Skin epidermis (tissue), 12 donors: ENCODE measurements at regions not wholly inside any gene's neighbourhood (a gene's known extent, or its start where the extent isn't known, plus 50 kb on each side); places are given as distances from the start of the nearest gene placed in this dataset.

Source experiments
- H3K27ac ChIP-seq, 21 experiments: fragments of 200-600 bp; sonication (generic) in 11 of 21; one replicate each; pipeline ENCODE4 v1.5.0; 2020; ENCODE audit warnings: mild to moderate bottlenecking in 3 of 21, inconsistent platforms in 2 of 21, moderate library complexity in 2 of 21
- H3K4me3 ChIP-seq, 7 experiments: fragments of 200-600 bp; sonication (generic) in 2 of 7; one replicate each; pipeline ENCODE4 v1.5.0; 2020; ENCODE audit warnings: inconsistent platforms in 2 of 7, mild to moderate bottlenecking in 2 of 7, moderate library complexity in 1 of 7

DNA sequence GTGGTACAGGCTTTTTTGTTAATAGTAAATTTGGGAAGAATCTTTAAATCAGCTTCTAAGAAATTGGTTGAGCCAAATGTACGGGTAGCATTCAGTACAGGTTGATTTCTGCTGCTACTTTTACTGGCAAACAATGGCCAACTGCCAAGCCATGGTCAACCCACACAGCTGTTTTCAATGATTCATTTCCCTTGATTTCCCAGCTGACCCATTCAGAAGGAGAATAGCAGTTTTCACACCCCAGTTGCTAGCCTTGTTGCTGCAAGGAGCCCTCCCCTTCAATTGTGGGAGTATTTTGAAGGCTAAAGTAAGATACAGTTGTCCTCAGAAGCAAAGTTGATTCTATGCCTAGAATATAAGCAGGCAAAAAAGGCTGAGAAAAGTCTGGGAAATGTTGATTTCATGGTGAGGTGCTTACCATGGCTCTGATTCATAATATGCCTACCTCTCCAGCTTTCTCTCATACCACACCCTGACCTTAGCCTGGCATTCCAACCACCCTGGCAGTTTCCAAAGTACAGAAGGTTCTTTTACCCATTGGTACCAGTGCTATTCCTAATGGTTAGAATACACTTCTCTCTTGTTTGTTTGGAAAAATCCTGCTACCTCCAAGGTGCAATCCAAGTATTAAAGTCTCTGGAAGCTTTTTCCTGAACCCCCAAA is 320.3 kb upstream of the TGFBR2 start:
- no peak overlapping the region for H3K4me3 ChIP-seq
- H3K27ac ChIP-seq, result peak overlapping the region in 15 of 21 experiments; percentile 14 to 80 (median 57)

DNA sequence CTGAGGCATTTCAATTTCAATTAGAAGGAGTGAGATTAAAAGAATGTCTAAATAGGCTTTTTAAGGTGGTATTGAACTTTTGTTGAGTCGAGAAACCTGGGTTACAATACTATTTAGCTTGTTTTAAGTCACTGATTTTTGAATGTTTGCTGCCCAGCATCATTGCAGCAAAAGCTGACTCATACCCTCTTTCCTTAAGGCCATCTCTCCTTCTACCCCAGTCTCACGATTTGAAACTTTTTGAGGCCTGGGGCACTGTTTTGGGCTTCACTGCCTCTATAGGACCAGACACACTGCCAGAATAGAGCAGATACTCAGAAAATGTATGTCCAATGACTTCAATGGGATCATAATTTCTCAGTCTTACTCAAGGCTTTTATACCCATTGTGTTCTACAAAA is 319.6 kb upstream of the TGFBR2 start:
- H3K4me3 ChIP-seq, result no peak overlapping the region
- peak overlapping the region in 13 of 21 experiments; percentile 14 to 80 (median 58) for H3K27ac ChIP-seq

DNA sequence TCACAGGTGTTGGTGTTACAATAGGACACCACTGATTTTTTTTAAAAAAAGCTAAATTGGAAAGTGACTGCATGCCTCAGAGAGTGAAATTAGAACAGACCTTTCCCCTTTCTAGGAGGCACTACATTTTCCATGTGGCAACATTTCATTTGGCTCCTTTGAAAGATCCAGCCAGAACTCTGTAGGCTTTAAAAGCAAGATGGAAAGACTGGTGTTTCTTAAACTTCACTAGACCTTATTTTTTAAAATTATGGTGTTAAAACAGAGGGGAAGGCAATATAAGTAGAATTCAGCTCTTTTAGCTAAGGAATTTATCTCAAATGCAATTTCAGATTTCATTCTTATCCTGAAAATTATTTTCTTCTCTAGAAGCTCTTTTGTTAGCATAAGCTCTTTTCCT is 317.6 kb upstream of the TGFBR2 start:
- peak overlapping the region in 3 of 21 experiments; percentile 16 to 23 (median 19) for H3K27ac ChIP-seq

DNA sequence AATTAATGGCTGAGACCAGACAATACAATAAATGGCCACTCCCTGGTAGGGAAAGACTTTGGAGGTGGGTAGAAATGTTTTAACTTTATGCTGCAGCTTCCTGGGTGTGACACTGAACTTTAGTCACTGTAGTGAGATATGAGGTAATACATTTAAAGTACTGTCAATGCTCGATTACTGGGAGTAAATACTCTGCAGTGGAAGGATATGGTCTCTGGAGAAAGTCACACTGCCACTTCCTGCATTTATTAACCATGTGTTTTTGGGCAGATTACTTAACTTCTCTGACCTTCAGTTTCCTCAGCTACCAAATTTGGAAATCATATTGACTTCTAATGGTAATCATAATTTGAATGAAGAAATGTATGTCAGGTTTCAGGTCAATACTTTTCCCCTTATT is 317.1 kb upstream of the TGFBR2 start:
- Histone ChIP-seq H3K4me3 (no peak overlapping the region), H3K27ac (peak overlapping the region in 4 of 21 experiments; percentile 16 to 52 (median 22))

More for the DNA sequence above, 317.6 kb upstream of the TGFBR2 start:
- H3K4me3 ChIP-seq, result no peak overlapping the region

DNA sequence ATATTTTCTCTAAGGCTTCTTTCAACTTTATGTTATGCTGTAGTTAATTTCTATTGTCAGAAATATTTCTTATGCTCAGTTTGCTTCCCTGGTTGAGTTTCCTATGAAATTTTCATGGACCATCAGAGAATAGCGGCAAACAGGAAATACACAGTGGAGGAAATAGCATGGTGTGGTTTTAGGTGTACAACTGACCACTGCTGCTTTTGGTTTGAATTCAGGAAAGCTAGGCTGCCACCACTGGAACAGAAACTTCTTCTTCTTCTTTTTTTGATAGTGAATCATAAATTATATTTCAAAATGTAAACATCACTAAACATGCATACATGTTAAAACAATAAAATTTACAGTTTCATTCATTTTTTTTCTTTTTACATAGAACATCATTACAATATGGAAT is 316.6 kb upstream of the TGFBR2 start:
- peak overlapping the region in 4 of 21 experiments; percentile 16 to 52 (median 35) for H3K27ac ChIP-seq
- no peak overlapping the region for H3K4me3 ChIP-seq

DNA sequence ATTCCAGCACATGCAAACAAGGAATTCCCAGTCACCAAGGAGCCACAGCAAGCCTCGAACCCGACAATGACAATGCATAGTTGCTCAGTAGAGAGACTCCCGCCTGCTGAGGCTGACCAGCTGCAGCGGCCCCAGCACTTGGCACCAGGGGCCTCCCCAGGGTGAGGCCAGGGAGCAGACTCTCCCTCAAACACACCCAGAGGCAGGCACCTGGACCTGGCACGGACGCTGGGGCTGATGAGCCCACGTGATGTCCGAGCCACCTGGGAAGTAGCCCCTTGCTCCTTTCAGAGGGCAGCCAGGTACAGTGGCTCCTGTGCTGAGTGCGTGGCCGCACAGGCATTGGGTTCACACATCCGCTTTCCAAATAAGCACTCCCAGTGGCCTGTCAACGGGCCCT is 315.9 kb upstream of the TGFBR2 start:
- peak overlapping the region in 5 of 21 experiments; percentile 0 to 52 (median 20) for H3K27ac ChIP-seq

DNA sequence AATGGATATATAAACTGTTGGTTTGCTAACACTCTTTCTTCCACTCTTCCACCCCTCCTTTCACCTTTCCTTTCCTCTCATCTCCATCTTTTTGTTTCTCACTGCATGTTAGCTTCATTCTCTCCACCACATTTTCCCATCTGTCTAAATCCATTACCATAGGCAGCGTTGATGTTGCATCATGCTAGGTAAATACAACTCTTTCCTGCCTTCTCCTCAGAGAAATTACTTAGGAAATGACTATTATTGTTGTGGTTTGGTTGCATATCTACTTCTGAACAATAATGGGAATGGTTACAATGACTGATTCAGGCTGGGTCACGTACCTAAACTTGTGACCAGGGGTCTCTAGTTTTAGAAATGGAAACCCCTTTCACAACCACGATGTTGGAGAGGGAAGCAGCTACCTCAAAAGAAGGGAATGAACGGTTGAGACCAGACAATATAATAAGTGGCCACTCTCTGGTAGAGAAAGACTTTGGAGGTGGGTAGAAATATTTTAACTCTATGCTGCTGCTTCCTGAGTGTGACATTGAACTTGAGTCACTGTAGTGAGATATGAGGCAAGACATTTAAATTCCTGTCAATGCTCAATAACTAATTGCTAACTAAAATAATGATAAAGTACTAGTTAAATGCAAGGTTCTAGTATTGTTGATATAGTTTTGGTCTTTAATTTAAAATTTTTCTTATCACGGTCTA is 314.1 kb upstream of the TGFBR2 start:
- Histone ChIP-seq H3K27ac (peak overlapping the region in 2 of 21 experiments; percentile 15 to 56), H3K4me3 (no peak overlapping the region)

More for the DNA sequence above, 315.9 kb upstream of the TGFBR2 start:
- no peak overlapping the region for H3K4me3 ChIP-seq

DNA sequence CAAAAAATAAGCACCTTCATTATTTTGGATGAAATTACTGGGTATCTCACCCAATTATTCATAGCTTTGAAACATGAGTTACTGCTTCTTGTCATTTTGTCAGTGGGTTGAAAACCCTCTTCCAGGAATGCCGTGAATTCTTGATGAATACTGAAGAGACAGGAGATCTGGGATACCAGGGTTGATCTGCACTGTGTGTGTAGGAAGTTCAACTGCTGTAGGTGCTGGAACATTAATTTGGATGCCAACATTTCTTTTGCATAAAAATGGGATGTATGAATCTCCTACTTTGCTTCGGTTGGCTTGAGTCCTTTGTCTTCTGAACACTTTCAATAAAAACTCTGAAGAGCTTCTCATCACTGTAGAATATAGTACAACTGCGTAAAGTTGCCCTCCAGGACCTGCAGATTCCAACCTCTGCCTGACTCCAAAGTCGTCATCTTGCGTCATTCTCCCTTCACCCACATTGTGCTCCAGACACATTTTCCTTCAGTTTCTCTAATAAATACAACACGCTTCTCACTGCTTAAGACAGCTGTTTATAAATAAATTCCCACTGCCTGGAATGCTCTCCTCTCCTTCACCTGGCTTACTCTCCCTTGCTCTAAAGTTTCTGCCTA is 312.7 kb upstream of the TGFBR2 start:
- H3K4me3 ChIP-seq, result no peak overlapping the region
- peak overlapping the region in 3 of 21 experiments; percentile 15 to 29 (median 22) for H3K27ac ChIP-seq

DNA sequence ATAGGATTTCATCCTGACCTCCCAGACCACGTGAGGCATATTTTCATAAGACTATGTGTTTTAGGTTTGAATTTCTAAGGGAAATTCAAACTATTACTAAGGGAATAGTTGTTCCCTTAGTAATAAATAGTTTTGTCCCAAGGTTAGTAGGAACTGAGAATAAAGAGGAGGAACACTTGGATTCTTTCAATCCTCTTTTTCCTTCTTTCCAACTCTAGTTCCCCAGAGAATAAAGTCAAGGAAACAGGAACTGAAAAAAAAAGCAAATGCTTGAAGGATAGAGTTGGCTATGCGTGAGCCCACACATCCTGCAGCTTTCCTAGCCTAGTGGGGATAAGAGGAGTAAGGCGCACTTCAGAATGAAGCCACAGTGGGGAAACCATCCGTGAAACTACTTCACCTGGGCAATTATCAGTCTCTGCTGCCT is 312.1 kb upstream of the TGFBR2 start:
- Histone ChIP-seq H3K27ac (peak overlapping the region in 3 of 21 experiments; percentile 15 to 29 (median 22)), H3K4me3 (no peak overlapping the region)

DNA sequence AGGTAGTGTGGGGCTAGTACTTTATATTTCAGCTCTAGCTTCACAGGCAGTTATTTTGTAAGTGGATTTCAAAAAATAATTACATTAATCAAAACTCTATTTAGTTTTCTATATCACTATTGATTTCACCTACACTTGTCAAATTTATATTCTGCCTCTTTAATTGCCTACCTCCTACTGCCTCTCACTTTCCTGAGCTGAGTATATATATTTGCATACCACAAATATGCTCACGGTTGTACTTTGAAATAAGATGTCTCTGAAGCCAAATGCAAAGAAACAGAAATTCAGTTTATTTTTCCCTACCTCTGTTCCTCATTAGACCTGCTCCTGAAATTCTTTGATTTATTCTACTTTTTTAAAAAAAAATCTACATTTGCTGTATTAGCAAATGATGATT is 309.3 kb upstream of the TGFBR2 start:
- Histone ChIP-seq H3K27ac (no peak overlapping the region), H3K4me3 (no peak overlapping the region)

DNA sequence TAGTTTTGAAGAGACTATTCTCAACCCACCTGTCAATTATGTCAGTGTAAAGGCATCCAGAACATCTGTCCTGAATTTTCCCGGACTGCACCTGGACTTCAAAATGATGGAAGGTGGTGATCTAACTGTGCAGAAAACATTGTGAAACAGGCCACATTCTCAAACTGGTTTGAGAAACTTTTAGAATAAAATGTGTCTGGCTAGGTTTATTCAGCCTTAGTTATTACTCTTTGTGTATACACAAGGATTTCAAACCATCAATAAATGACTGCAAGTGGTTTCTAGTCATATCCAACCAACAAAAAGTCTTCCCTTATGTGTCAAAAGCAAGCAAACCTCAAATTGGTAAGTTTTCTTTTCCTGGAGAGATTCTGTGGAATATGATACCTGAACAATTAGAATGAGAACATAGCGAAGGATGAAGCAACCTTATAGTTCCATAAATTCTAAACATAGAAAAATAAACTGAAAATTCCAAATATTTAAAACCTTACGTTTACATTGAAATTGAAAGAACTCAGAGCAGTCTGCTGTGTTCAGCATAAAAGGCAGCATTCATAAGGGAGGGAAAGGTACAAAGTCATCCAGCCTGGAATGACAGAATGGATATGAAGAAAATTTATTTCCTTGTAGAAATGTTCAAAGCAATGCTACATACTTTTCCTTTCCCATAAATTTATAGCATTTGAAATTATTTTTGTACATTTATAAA is 306.6 kb upstream of the TGFBR2 start:
- Histone ChIP-seq H3K4me3 (no peak overlapping the region), H3K27ac (no peak overlapping the region)

DNA sequence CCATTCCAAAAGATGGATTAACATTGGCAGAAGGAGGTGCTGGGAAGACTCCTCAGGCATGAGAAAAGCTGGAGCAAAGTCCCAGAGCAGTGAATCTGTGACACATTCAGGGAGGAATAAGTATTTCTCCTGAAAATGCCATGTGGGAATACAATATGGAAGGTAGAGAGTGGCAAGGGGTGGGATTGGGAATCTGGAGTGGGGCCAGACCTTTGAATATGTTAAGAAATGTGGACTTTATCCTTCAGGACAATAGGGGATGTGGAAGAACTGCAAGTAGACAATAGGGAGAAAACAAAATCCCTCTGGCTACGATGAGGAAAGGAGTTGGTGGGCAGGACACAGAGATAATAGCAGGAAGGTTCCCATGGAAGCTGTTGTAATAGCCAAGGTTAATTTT is 305.6 kb upstream of the TGFBR2 start:
- H3K4me3 ChIP-seq, result no peak overlapping the region
- H3K27ac ChIP-seq, result no peak overlapping the region

DNA sequence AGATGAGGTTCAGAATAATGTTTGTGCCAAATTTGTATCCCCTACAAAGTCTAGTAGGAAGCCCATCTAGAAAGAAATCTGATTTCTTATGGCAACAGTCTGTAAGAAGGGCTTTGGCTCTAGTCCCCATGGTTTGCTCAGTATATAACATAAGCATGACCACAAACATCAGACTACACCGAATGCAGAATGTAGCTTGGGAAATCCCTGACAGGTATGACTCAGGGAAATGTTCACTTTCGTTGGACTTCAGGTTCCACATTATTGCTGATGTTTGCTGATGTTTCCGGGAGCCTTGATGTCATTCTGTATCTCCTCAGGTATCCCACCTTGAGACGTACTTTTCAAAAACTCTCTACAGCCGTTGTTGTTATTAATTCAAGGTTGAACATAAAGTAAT is 304.4 kb upstream of the TGFBR2 start:
- Histone ChIP-seq H3K27ac (no peak overlapping the region), H3K4me3 (no peak overlapping the region)

DNA sequence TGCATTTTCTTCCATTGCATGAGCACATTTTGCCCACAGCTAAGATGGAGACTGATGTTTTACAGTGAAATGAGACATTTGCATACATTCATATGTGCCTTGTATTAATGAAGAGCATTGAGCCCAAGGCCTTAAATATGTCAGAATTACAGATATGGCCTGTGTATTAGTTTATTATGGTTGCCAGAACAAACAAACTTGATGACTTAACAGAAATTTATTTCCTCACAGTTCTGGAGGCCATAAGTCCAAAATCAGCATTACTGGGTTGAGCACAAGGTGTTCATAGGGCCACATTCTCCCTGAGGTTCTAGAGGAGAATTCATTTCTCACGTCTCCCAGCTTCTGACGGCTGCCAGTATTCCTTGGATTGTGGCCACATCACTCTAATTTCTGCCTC is 302.6 kb upstream of the TGFBR2 start:
- Histone ChIP-seq H3K27ac (no peak overlapping the region), H3K4me3 (no peak overlapping the region)

DNA sequence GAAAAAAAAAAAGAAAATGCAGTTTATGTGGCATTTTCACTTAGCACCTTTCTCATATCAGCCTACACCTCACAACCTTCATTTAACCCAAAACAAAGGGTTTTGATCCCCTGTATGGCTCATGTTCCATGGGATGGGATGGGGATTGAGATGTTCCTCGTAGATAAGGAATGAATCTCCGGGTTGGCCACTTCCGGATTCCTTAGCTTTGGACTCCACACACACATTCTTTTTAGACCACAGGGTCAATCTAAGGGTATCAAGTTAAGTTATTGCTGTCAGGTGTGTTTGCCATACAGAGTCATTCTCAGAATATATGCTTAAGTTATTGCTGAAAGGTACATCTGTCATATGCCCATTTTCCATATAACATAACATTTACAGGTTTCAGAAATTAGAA is 301.4 kb upstream of the TGFBR2 start:
- Histone ChIP-seq H3K27ac (no peak overlapping the region), H3K4me3 (no peak overlapping the region)

DNA sequence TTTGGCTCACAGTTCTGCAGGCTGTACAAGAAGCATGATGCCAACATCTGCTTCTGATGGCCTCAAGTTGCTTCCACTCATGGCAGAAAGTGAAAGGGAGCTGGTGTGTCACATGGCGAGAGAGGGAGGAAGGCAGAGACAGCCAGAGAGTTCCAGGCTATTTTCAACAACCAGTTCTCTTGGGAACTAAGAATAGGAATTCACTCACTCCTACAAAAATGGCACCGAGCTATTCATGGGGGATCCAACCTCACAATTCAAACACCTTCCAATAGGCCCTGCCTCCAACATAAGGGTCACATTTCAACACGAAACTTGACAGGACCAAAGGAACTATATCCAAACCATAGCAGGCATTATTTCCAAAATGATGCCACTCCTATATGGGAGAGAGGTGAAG is 299.5 kb upstream of the TGFBR2 start:
- no peak overlapping the region for H3K4me3 ChIP-seq
- H3K27ac ChIP-seq, result peak overlapping the region in 1 of 21 experiments; percentile 52

DNA sequence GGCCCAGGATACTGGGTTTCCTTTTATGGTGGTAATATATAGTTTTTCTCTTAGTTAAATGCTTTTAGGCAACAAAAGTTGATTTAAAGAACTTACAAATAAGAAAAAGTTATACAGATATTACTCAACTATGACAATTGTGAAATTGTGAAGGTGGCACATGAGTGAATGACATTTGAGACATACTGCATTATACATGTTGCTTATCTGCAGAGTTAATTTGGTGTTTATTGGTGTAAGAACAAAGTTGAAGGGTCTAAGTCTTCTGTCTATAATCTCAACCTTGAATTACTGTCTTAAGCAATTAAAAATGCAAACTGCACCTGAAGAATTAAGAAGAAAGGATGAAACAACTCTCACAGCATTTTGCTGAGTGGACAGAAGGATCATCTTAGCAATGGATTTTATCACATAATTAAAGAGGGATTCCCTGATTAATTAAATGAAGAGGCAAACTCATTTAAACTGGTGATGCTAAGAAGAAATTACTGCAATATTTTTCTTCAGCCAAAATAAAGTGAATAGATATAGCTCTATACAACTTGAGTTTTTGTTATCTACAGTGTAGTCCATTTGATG is 298.9 kb upstream of the TGFBR2 start:
- H3K4me3 ChIP-seq, result no peak overlapping the region
- H3K27ac ChIP-seq, result peak overlapping the region in 2 of 21 experiments; percentile 15 to 23

DNA sequence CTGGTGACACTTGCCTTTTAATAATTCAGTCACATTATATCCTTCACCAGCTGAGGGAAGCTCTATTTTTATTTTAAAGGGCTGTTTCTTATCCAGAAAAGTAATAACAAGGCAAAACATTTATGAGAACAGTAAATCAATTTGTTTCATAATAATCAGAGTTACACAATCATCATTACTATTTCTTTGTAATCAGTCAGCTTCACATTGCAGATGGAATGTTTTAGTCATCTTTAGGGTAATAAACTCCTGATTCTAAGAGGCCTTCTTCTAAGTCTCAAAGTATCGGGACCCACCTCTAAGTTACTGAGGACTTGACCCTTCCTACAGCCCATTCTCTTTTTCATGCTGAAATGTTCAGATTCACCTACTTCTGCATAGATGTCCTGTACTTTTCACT is 298.3 kb upstream of the TGFBR2 start:
- Histone ChIP-seq H3K27ac (peak overlapping the region in 6 of 21 experiments; percentile 0 to 47 (median 34)), H3K4me3 (no peak overlapping the region)

DNA sequence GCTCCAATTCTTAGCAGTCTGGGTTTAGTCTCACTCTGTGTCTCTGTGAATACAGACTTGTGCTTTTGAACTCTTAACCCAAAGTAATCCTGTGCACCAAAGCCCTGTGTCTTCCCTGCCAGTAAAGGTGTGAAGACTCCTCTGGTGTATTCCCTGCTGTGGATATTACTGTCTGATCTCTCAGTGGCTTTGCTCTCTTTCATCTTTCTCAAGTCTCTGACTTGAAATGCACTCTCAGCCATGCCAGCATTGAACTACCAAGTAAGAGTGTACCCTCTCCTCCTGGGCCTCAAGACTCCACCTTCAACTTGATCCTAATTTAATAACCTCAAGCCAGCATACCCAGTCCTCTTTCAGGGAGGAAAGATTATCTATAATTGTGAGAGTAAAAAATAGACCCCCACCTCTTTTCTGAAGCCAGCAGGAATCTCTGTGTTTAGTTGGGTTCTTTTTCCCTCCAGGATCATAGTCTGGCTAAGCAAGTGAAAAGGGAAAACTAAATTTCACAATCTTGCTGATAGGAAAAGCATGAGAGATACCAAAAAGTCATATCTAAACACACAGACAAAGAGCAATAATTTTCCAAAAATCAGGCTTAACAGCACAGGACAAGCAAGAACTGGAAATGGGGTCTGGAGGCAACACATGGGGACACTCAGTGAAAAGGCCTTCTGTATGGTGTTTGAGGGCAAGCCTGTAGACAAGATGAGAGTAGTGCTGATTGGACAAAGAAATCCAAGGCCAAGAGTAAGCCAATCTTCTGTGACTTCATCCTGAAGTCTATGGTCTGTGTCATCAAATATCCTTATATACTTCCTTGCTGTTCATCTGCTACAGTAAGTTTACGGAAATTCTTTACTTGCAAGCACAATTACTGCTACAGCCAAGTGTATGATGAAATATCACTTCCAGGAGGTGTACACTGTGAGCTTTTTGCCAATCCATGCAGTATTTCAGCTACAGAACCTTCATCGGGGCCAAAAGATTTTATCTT is 296.1 kb upstream of the TGFBR2 start:
- no peak overlapping the region for H3K27ac ChIP-seq
- H3K4me3 ChIP-seq, result no peak overlapping the region
